ENCODE measurements at regions not wholly inside any gene's neighbourhood (a gene's known extent, or its start where the extent isn't known, plus 50 kb on each side); places are given as distances from the start of the nearest gene placed in this dataset.

GRCh38 chr3:194278186-194278845 lies 72.8 kb downstream of the CPN2 start:
- Histone ChIP-seq H3K4me1 (peaks cover 33% of the 10 kb centered on the region), H3K4me3 (no peak overlapping the region), H3K27me3 (ENCODE audit: low read depth) (no peaks in the 10 kb centered on the region), H3K36me3 (no peaks in the 10 kb centered on the region), H3K9me3 (no peaks in the 10 kb centered on the region), H3K27ac (no peak overlapping the region)
- no peak for TF ChIP-seq CTCF (IDR thresholded peaks at IDR 0.05)
- ATAC-seq (no peak), DNase-seq (no peak)
- intact Hi-C loops (cut with DNase I) = no loop called here

DNA sequence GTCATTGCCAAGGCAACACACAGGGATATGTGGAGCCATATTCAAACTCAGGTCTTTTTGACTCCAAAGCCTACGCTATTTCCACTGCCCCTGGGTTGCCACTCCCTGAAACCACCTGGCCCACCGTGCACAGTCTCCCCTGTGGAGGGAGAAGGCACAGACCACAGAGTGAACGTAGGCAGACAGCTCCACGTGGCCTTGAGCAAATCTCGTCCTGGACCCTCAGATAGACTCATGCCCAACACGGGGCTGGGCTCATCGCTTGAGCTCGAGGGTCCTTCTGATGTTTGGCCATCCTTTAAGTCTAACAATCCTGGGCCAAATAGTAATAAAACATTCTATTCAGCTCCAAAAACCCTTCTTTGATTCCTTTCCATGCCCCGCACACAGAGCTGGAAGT lies 72.0 kb downstream of the CPN2 start:
- no peaks in the 10 kb centered on the region for H3K9me3 ChIP-seq
- no peak overlapping the region for H3K4me3 ChIP-seq
- peaks cover 40% of the 10 kb centered on the region for H3K4me1 ChIP-seq
- DNase-seq (peak; percentile 13), ATAC-seq (no peak)
- intact Hi-C loops (cut with DNase I) = no loop called here
- no peak for TF ChIP-seq CTCF (IDR thresholded peaks at IDR 0.05)
- no peaks in the 10 kb centered on the region for H3K27me3 ChIP-seq (ENCODE audit: low read depth)
- H3K36me3 ChIP-seq = no peaks in the 10 kb centered on the region
- H3K27ac ChIP-seq = no peak overlapping the region

DNA sequence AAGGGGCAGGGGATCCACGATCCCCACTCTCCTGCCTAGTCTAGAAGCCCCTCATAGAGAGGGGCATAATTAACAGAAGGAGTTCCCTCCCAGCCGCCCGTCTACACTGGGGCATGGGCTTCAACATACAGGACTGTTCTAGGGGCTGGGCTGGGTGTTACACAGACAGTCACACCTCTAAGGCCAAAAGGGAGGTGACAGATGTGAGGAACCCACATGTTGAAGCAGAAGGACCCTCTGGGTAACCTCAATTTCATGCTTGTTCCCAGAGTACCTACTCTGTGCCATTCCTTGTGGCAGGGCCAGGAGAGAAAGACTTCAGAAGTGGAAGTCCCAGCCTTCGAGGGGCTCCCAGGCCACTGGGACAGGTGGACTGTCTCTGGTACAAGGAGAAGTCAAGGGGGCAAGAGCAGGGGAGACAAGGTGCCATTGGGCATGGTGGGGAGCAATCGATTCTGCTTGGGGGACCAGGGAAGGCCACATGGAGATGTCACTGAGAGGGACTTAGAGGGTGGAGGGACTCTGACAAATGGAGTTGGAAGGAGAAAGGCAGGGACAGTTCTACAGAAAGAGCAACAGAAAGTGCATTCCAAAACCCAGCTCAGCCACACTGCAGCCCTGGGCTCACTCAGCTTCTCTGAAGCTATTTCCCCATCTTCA lies 71.3 kb downstream of the CPN2 start:
- Histone ChIP-seq H3K4me3 (no peak overlapping the region), H3K9me3 (no peaks in the 10 kb centered on the region), H3K27me3 (ENCODE audit: low read depth) (no peaks in the 10 kb centered on the region), H3K4me1 (peaks cover 40% of the 10 kb centered on the region), H3K27ac (no peak overlapping the region), H3K36me3 (no peaks in the 10 kb centered on the region)
- DNase-seq (peak; percentile 22), ATAC-seq (no peak)
- TF ChIP-seq CTCF (IDR thresholded peaks at IDR 0.05) = no peak
- intact Hi-C loops (cut with DNase I) = no loop called here

- H3K9me3 ChIP-seq = no peaks in the 10 kb centered on the region
- no peak for TF ChIP-seq CTCF (IDR thresholded peaks at IDR 0.05)
- H3K27ac ChIP-seq = no peak overlapping the region
- H3K27me3 ChIP-seq (ENCODE audit: low read depth) = no peaks in the 10 kb centered on the region
- DNase-seq (peak; percentile 15), ATAC-seq (no peak)
- no peak overlapping the region for H3K4me3 ChIP-seq
- H3K4me1 ChIP-seq = peaks cover 40% of the 10 kb centered on the region
- H3K36me3 ChIP-seq = no peaks in the 10 kb centered on the region
- intact Hi-C loops (cut with DNase I) = no loop called here
These were observed 70.4 kb downstream of the CPN2 start for GRCh38 chr3:194280777-194281176.

DNA sequence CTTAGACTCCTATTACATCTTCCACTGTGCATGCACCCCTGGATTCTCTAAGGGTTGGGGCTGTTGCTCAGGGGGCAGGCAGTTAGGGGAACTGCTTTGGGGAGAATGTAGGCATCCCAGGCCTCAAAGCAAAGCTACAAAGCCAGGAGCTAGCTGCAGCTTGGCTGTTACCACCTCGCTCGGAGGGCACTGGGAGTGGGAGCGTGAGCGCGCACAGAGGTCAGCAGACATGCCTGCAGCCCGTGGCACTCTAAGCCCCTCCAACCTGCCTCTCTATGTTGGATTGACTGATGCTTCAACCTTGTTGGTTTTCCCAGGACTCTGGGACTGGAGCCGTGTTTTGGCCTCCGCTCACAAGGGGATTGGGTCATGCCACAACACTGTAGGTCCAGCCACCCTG lies 69.8 kb downstream of the CPN2 start:
- peaks cover 40% of the 10 kb centered on the region for H3K4me1 ChIP-seq
- ATAC-seq = no peak
- H3K4me3 ChIP-seq = no peak overlapping the region
- H3K27me3 ChIP-seq (ENCODE audit: low read depth) = no peaks in the 10 kb centered on the region
- intact Hi-C loops (cut with DNase I) = no loop called here
- H3K9me3 ChIP-seq = no peaks in the 10 kb centered on the region
- peak; percentile 26 for DNase-seq
- no peaks in the 10 kb centered on the region for H3K36me3 ChIP-seq
- no peak overlapping the region for H3K27ac ChIP-seq
- no peak for TF ChIP-seq CTCF (IDR thresholded peaks at IDR 0.05)
